SK-N-DZ (cell line): ENCODE measurements at regions not wholly inside any gene's neighbourhood (a gene's known extent, or its start where the extent isn't known, plus 50 kb on each side); places are given as distances from the start of the nearest gene placed in this dataset.

Experiments
- DNase-seq: peaks from one replicate; pipeline ENCODE4 v3.0.0-alpha.2; 2015; ENCODE audit warnings: low spot score

DNA sequence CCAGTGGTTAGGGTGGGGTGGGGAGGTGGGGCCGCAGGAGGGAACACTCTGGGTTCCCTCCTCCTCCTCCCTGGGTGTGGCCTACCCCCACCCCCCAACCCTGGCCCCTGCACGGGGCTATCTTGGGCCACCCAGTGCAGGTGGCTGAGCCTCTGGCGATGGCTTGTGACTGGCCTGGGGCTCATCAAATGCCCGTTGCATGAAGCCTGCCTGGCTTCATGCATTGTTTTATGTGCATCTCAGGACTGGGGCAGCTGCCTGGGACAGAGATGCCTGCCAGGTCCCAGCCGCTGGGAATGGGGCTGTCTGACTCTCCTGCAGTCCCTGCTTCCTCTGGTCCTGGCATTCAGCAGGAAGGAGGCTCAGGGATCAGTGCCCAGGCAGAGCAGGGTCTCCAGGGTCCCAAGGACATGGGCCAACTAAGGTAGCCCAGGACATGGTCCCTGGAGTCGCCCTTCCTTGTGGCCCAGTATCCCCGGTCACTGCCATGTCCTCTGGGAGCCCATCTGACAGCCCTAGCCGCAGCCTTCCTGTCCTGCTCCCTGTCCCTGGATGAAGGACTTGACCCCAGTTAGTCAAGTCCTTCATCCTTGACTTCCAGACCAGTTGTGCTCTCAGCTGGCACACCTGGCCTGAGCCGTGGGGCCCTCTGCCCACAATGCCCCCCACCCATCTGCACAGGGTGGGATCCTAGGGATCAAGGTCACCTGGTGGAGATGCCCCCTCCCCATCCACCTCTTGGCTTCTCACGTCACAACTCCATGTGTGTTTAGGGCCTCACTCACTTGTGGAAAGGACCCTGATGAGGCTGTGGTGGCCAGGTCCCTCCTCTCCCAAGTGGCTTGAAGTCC is 112.1 kb upstream of the FGF3 start:
- DNase-seq: no peak

DNA sequence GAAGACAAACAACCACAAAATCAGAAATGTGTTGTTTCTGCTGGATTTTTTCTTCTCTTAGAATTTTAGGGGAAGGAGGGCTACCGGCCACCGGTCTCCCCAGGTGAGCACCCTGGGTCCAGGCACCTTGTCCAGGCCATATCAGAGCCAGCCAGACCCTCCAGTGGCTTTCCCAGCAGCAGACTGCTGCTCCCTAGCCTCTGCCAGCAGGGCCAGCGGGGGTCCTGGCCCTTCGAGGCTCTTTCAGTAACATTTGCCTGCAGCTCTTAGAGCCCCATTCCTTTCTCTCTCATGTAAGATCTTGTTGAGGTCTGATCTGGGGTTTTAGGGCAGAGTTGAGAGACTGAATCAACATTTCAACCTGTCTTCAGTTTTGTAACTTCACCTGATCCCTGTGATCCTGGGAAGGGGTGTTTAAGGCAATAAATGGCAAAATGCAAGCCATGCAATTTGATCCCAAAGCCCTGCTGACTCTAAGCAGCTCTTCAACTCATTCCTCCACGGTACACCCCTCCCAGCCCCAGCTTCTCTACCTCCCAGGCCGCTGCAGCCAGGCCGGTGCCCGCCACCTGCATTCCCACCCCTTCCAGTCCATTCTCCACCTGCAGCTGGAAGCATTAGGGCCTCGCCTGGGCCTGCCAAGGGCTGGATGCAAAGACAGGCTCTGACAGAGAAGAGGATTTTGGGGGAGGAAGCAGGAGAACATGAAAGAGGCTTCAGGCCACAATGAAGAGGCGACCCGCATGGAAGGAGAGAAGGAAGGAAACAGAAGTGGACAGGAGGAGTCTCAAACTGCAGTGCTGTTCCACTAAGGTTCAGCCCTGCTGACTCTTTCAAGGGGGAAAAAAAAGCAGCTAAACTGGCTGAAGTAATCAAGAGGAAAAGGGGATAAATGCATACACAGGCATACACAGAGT is 113.0 kb upstream of the FGF3 start:
- no peak for DNase-seq

DNA sequence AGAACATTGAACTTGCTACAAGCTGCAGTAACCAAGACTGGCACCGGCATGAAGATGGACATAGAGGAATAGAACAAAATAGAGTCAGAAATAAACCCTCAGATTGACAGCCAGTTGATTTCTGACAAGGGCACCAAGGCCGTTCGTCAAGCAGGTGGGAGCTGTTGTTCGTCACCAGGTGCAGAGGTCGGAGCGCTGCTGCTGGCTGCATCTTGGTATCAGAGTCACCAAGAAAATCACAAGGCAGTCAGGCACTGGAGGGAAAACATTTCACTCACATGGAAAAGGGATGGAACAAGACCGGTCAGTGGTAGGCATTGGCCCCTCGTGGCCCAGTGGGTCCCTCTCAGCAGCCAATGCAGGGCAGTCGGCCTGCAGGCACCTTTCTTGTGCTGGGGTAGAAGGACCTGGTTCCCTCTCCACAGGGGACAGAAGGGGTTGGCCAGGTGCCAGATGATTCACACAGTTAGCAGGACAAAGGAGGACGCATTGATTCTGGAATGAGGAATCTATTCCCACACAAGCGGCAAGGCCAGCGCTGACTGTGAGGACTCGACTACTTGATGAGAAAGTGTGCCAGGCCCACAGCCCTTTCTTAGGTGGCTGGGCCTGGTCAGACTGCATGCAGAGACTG is 115.8 kb upstream of the FGF3 start:
- DNase-seq: no peak

DNA sequence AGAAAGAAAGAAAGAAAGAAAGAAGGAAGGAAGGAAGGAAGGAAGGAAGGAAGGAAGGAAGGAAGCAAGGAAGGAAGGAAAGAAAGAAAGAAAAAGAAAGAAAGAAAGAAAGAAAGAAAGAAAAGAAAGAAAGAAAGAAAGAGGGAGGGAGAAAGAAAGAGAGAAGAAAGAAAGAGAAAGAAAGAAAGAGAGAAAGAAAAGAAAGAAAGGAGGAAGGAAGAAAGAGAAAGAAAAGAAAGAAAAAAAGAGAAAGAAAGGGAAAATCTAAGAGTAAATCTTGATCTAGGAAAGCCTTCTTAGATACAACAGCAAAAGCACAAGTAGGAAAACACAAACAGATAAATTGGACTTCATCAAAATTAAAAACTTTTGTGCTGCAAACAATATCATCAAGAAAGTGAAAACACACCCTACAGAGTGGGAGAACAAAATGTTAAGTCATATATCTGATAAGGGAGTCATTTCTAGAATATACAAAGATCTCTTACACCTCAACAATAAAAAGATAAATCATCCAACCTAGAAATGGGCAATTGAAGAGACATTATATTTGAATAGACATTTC is 116.8 kb upstream of the FGF3 start:
- DNase-seq: no peak

DNA sequence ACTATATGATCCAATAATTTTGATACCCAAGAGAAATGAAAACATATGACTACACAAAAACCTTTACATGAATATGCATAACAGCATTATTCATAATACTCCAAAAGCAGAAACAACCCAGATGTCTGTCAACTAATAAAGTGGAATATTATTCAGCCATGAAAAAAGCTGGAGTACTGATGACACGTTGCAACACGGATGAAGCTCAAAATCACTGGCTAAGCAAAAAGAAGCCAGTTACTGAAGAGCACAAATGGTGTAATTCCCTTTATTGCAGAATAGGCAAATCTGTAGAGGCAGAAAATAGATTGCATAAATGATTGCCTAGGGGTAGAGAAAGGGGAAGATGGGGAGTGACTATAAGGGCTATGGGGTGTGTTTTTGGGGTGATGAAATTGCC is 117.6 kb upstream of the FGF3 start:
- DNase-seq: no peak

DNA sequence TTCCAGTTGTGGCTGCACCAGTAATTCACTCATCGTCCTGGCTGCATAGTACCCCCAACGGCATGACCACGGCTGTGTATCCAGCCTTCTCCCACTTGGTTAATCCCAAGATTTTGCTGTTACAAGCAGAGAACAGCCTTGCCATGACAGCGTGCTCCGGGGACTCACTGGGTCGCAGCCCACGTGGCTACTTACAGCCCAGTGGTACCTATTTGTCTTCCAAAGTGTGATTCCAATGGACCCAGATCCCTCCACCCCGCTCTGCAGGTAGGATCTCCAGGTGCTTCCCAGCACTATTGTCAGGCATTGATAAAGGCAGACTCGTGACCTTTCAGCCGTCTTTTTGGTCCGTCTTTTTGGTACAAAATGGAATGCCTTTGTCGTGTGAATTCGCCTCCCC is 119.0 kb upstream of the FGF3 start:
- no peak for DNase-seq

DNA sequence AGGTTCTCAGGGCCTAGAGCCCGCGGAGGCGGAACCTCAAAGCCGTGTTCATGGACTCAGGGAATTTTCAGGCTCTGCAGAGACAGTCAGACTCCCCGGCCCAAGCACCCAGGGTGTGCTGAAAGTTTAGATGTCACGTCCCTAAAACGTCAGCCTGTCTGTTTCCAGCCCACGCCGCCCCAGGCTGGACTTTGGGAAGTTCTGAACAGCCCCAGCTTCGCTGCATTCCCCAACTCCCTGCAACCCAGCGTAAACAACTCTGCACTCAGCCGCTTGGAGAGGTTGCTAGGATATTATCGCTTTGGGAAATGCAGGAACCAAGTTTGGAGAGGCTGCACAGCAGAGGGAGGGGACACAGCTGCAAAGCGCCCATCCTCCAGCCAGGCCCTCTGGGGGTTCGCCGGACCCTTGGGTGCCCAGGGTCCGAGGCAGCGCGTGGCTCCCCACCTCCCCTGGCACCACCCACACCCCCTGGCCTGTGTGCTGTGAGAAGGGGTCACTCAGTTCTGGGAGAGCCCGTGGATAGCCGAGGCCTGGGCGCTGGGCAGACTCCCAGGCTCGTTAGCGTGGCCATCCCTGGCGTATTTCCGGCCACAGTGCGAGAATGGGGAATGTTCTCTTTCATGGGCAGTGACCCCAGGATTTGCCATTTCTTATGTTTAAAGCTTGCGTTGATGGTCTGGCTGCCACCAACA is 120.5 kb upstream of the FGF3 start:
- no peak for DNase-seq

DNA sequence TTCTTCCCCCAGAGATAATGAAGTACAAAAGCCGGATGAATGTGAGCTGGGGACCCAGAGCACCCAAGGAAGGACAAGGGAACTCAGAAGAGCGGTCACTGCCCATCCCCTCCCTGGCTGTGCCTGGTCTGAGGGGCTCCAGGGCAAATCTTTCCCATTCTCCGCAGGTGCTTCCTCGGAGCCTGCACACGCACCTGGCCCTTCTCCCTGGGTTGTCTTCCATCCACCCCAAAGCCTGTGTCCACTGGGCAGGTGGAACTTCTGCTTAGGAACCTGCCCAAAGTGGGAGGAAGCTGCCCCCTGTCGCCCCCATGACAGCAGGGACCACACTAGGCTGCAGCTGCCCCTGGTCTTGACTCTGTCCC is 121.0 kb upstream of the FGF3 start:
- no peak for DNase-seq

DNA sequence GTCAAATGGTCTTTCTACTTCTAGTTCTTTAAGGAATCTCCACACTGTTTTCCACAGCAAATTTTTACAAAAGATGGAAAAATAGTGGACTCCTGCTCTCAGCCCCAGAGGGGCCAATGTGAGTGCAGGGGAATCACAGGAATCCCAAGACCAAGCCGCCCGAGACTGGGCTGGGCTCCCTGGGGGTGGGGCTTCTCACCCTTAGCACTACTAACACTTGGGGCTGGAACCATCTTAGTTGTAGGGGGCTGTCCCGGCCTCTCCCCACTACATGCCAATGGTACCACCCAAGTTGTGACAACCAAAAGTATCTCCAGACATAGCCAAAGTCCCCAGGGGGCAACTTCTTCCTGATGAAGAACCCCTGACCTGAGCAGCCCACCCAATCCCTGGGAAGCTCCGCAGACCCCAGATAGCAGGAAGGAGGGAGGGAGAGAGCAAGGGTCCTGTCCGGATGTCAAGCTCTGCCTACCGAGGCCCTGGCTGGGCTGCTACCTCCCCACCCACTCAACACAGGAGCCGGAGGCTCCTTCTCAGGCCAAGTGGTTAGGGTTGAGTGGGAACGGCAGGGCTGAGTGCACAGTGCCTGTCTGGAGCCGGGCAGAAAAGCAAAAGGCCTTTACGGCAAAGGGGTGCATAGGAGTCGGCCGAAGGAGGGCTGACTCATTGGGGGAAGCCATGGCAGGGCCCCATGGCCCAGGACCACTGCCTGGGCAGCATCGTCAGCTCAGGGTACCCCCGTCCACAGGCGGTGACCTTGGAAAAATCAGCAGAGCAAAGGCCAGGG is 122.5 kb upstream of the FGF3 start:
- no peak for DNase-seq

DNA sequence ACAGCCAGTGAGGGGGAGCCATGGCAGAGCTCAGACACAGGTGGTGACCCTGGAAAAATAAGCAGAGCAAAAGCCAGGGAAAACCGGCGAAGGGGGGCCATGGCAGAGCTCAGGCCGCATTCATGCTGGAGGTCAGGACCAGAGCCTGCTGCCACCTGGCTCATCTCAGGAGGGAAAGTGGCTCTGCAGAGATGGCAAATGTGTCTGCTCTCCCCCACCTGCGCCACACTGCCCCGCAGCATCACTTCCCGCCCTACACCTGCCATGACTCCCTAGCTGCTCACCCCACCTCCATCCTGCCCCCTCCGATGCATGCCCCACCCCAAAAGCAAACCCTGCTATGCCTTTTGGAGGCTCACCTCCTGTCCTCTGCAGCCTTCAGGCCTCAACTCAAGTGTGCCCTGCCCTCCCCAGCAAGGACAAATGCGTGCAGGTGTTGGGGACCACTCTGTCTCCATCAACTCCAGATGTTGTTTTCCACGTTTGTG is 123.2 kb upstream of the FGF3 start:
- DNase-seq: no peak

DNA sequence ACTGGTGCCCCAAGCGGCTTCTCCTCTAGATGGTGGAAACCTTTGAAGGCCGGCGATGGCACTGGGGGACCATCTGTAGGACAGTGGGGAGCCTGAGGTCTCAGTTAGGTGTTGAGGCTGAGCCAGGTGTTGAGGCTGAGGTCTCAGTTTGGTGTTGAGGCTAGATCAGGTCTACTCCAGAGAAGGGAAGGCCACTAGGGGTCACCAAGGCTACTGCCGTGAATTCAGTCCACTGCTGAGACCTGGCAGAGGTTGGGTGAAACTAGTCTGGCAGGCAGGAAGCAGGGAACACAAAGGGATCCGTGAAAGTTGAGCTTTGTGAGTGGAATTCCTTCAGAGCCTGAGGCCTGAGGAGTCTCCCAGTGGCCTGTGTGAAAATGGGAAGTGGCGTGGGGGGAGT is 123.8 kb upstream of the FGF3 start:
- no peak for DNase-seq

DNA sequence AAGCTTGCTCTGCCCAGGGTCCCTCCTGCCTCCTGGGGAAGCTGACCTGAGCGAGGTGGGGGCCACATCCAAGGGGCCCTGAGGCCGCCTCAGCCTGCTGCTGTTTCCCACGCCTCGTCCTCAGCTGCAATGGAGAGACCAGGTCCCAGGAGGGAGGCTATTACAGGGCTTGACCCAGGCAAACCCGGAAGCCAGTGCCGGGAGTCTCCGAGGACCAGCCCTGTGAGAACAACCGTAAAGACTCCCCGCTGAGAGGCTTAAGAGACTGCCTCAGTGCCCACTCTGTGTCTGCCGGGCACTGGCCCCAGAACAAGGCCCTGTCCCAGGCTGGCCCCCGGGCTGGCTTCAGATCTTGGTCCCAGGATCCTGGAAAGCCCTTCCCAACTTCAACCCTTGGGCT is 124.3 kb upstream of the FGF3 start:
- no peak for DNase-seq

DNA sequence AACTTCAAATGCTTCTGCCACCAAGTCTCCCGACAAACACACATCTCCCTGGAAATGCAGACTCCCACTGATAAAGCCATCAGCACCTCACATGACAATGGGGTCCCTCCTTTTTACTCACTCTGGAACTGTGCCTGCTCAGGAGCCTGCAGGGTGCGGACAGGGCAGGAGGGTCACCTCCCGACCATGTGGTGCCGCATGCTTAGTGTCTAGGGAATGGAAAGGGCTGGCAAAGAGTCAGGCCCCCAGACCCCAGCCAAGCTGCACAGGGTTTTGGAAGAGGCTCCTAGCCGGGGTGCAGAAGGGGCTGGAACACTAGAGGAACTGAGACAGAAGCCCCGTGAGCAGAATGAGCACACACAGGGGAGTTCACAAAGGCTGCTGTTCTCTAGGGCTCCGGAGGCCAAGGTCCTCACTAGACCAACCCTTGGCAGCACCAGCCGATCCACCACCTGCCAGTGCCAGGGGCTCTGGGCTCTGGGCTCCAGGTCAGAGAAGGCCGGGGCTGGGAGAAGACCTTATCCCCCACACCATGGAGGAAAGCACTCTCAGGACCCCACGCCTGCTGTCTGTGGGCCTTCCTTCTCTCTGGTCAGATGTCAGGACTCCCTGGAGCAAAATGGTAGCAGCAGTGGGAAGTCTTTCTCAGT is 125.1 kb upstream of the FGF3 start:
- DNase-seq: no peak

DNA sequence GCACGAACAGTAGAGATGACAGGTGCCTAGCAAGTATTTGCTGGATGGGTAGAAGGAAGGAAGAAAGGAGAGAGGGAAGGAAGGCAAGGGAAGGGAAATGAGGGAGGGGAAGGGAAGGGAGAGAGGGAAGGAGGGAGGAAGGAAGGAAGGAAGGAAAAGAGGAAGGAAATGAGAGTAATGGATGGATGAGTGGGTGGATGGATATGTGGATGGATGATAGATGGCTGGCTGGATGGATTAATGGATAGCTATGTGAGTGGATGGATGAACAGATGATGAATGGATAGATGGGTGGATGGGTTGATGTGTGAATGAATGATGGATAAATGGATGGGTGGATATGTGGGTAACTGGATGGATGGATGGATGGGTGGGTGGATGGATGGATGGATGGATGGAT is 125.9 kb upstream of the FGF3 start:
- DNase-seq: no peak

DNA sequence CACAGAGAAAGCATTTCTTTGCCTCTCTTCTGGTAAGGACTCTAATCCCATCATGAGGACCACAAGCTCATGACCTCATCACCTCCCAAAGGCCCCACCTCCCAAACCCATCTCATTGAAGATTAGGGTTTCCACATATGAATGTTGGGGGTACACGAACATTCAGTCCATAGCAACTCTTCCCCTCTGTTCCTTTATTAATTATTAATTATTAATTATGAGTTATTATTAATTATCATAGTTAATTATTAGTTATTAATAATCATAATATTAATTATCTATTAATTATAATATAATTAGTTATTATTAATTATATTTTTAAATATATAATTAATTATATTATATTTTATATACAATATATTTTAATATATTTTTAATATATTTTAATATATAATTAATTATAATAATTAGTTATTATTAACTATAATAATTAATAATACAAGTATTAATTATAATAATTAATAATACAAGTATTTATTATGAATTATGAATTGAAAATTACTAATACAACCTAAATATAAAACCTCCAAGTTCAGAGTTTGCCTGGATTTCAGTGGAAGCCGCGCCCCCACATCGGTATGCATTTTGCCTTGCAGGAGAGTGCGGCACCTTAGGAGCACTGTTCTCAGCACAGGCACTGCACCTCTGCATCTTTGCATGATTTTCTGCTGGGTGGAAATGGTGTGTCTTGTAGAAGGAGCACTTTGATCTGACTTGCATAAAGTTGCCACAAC is 128.0 kb upstream of the FGF3 start:
- DNase-seq: no peak

DNA sequence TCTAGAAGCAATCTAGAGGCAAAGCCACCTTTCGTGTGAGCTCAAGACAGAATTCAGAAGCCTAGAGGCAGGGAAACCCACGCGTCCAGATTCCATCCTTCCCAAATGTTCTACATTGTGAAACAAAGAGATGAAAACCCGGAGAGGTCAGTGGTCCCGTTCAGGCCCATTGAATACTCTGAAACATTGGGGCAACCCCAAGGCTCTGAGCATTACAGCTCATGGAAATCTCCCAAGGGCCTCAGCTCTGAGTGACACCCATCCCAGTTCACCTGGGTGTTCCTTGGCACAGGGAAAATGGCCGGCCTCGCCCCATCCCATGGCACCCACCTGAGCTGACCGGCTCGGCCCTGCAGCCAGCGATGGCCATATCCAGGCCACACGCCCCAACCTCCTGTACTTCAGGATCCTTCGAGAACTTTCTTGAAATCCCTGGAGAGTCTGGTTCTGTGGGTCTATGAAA is 128.6 kb upstream of the FGF3 start:
- no peak for DNase-seq

DNA sequence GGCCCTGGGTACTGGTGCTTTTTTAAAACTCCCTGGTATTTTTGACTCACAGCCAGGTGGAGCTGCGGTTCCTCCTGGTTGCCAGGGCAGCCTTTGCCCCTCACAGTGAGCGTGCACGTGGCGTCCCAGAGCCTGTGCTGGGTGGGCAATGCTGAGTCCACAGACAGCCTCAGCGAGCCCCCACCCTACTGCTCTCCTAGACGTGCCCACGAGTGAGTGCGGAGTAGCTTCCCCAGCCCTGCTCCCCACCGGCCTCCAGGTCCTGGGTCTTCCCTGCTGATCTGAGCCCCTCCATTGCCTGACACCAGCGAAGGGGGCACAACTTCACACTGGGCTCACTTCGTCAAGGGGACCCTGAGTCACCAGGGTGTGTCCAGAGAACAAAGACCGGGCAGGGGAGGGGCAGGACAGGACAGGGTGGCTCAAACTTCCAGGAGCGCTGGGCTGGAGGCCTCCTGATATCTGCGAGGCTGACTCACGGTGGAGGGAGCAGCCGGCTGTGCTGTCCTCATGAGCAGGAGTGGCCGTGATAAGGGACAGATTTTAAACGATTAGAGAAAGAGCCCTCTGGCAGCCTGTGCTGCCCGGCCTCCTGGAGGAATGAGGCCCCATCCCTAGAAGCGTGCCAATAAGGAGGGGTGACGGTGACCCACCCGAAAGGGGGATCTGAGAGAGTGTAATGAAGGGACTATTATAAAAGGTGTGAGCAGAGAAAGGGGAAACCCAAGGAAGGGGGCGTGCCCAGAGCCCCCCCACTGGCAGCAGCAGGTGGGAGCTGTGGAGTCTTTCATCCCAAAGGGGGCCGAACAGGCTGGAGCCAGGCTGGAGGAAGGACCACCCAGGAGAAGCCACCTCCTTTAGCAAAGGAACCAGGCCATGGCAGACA is 129.3 kb upstream of the FGF3 start:
- DNase-seq: no peak

DNA sequence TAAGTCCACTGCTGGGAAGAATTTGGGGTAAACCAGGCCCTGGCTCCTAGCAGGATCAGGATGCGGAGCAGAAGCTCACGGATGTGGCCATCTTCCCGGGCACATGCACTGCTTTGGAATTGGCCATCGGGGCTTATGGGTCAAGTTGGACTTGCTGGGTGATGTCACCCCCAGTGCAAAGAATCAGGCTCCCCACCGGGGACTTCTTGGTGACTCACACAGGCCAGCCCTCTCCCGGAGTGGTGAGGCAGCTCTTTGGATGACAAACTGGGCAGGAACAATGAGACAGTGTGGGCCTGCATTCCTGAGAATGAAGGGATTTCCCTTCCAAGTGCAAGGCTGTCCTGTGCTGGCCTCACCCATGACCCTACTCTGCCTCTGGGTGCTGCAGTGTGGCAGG is 128.8 kb upstream of the ANO1 start:
- no peak for DNase-seq
